ENCODE measurements at regions not wholly inside any gene's neighbourhood (a gene's known extent, or its start where the extent isn't known, plus 50 kb on each side); places are given as distances from the start of the nearest gene placed in this dataset.

DNA sequence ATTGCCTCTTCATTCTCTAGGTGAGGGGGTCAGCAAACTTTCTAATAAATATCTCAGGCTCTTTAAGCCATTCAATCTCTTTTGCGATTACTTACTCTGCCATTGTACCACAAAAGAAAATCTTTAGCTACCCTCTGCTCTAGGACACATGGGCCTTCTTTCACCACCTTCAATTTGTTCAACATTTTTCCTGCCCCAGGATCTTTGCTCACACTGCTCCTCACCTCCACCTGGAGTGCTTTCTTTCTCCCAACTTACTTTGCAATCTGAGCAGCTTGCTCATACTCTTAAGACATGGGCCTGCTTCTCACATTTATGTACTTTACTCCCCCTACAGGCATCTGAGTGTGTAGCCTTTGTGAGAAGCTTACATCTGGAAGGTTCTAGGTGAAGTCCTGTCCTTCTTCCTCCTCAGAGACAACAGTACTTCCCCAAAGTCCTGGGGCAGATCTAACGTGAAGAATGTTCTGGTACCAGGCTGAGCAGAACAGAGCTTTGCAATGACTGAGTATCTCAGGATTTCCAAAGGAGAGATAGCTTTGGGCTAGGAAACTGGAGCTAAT lies 55.0 kb upstream of the PRDM5 start:
- peak; percentile 28 to 45 for TF ChIP-seq CTCF (IDR thresholded peaks at IDR 0.05)
- Histone ChIP-seq H3K4me1 (no peaks in the 10 kb centered on the region), H3K27ac (no peak overlapping the region), H3K27me3 (no peaks in the 10 kb centered on the region), H3K9me3 (no peaks in the 10 kb centered on the region), H3K36me3 (no peaks in the 10 kb centered on the region), H3K4me3 (no peak overlapping the region)
- DNase-seq (no peak), ATAC-seq (peak; percentile 91)
- intact Hi-C loops (cut with DNase I) = no loop called here

GRCh38 chr4:120973207-120973606 lies 50.7 kb upstream of the PRDM5 start:
- Histone ChIP-seq H3K27ac (no peak overlapping the region), H3K4me1 (no peaks in the 10 kb centered on the region), H3K36me3 (no peaks in the 10 kb centered on the region), H3K4me3 (no peak overlapping the region), H3K9me3 (no peaks in the 10 kb centered on the region), H3K27me3 (no peaks in the 10 kb centered on the region)
- DNase-seq (no peak), ATAC-seq (no peak)
- TF ChIP-seq CTCF (IDR thresholded peaks at IDR 0.05) = no peak
- intact Hi-C loops (cut with DNase I) = no loop called here

Data from left lung (tissue), 4 donors.